Panc1 (cell line): ENCODE measurements at regions not wholly inside any gene's neighbourhood (a gene's known extent, or its start where the extent isn't known, plus 50 kb on each side); places are given as distances from the start of the nearest gene placed in this dataset.

ENCODE experiments used
- CTCF ChIP-seq: fragments of 450-650 bp; IDR thresholded peaks from 2 replicates; pipeline ENCODE4 v1.5.1; 2017; ENCODE audit warnings: mild to moderate bottlenecking
- POLR2AphosphoS5 ChIP-seq: IDR thresholded peaks from 2 replicates; pipeline ENCODE4 v1.6.1; 2012; ENCODE audit warnings: mild to moderate bottlenecking, low read depth, low read length, moderate library complexity

GRCh38 chr3:194259982-194260766, 91.0 kb downstream of the CPN2 start:
- TF ChIP-seq POLR2AphosphoS5 = no peak
- no peak for TF ChIP-seq CTCF
